Activated T-cell treated with anti-CD3 and anti-CD28 coated beads, Interleukin-2, amount 50 U/mL, for 24 hours (primary cell): ENCODE measurements at regions not wholly inside any gene's neighbourhood (a gene's known extent, or its start where the extent isn't known, plus 50 kb on each side); places are given as distances from the start of the nearest gene placed in this dataset.

Experiments
- DNase-seq: peaks from one replicate; pipeline ENCODE4 v3.0.0-alpha.2; 2020
- H3K27ac Mint-ChIP-seq: 2 replicates; pipeline ENCODE4 v1.8.0; 2020; ENCODE audit warnings: mild to moderate bottlenecking, mixed read lengths
- H3K27me3 Mint-ChIP-seq: 2 replicates; pipeline ENCODE4 v1.8.0; 2020; ENCODE audit warnings: mixed read lengths
- H3K36me3 Mint-ChIP-seq: 2 replicates; pipeline ENCODE4 v1.8.0; 2020; ENCODE audit warnings: low read depth, mixed read lengths
- H3K4me1 Mint-ChIP-seq: 2 replicates; pipeline ENCODE4 v1.8.0; 2020; ENCODE audit warnings: low read depth, mixed read lengths
- H3K4me3 Mint-ChIP-seq: 2 replicates; pipeline ENCODE4 v1.8.0; 2020; ENCODE audit warnings: mild to moderate bottlenecking, moderate library complexity, mixed read lengths
- H3K9me3 Mint-ChIP-seq: 2 replicates; pipeline ENCODE4 v1.8.0; 2020; ENCODE audit warnings: mixed read lengths

GRCh38 chr10:10432296-10433035, 585.2 kb upstream of the CELF2 start:
- Mint-ChIP-seq H3K9me3 (no peaks in the 10 kb centered on the region), H3K4me3 (no peak overlapping the region), H3K36me3 (no peaks in the 10 kb centered on the region), H3K4me1 (no peaks in the 10 kb centered on the region), H3K27me3 (peaks cover 34% of the 10 kb centered on the region), H3K27ac (no peak overlapping the region)
- no peak for DNase-seq

DNA sequence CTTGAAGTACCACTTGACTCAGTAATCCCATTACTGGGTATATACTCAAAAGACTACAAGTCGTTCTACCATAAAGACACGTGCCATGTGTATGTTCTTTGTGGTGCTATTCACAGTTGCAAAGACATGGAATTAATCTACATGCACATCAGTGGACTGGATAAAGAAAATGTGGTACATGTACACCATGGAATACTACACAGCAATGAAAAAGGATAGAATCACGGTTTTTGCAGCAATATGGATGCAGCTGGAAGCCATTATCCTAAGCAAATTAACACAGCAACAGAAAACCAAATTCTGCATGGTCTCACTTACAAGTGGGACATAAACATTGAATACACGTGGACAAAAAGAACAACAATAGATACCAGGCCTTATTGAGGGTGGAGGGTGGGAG, 583.4 kb upstream of the CELF2 start:
- Mint-ChIP-seq H3K4me3 (no peak overlapping the region), H3K4me1 (no peaks in the 10 kb centered on the region), H3K36me3 (no peaks in the 10 kb centered on the region), H3K9me3 (no peaks in the 10 kb centered on the region), H3K27ac (no peak overlapping the region), H3K27me3 (peaks cover 29% of the 10 kb centered on the region)
- no peak for DNase-seq

DNA sequence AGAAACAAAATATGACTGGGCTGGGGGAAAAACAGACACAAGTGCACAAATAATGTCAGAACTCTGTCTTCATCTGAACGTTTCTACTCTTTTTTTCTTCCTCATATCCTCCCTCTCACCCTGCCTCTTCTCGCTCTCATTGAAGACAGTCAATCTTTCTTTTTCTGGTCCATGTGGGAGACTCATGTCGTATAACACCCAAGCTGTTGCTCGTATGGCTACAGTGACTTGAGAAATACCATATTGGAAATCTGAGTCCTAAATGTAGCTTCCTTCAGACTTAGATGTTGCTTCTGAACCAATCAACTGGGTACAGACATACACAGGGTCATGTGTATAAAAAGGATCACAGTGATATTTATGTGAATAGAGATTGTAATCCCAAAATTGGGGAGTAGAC, 579.8 kb upstream of the CELF2 start:
- no peak overlapping the region for H3K4me3 Mint-ChIP-seq

GRCh38 chr10:10438335-10439100, 579.2 kb upstream of the CELF2 start:
- Mint-ChIP-seq H3K4me3 (no peak overlapping the region), H3K27me3 (peaks cover 17% of the 10 kb centered on the region), H3K9me3 (no peaks in the 10 kb centered on the region), H3K36me3 (no peaks in the 10 kb centered on the region), H3K27ac (no peak overlapping the region), H3K4me1 (no peaks in the 10 kb centered on the region)
- DNase-seq, result no peak

More for the DNA sequence above, 579.8 kb upstream of the CELF2 start:
- Mint-ChIP-seq H3K4me1 (no peaks in the 10 kb centered on the region), H3K9me3 (no peaks in the 10 kb centered on the region), H3K27me3 (peaks cover 16% of the 10 kb centered on the region), H3K27ac (no peak overlapping the region), H3K36me3 (no peaks in the 10 kb centered on the region)
- DNase-seq, result no peak

DNA sequence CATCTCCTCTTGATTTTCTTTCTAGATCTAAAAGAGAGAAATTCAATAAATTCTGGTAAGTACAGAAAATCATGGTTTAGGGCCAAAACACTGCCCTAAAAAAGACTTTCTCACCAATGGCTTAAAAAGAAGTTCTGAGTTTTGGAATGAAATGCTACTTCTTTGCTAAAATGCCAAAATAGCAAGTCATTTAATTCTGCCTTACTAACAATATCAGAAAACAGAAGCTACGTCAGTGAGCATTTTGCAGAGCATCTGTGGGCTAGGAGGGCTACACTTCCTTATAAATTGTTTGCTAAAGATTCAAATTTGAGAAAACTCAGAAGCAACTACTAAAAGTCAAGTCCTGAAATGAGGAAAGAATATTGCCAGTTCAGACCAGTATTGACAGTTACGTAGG, 560.8 kb upstream of the CELF2 start:
- Mint-ChIP-seq H3K27ac (no peak overlapping the region), H3K4me1 (no peaks in the 10 kb centered on the region), H3K27me3 (peaks cover 11% of the 10 kb centered on the region), H3K4me3 (no peak overlapping the region), H3K9me3 (peaks cover 2% of the 10 kb centered on the region), H3K36me3 (no peaks in the 10 kb centered on the region)
- DNase-seq, result no peak

DNA sequence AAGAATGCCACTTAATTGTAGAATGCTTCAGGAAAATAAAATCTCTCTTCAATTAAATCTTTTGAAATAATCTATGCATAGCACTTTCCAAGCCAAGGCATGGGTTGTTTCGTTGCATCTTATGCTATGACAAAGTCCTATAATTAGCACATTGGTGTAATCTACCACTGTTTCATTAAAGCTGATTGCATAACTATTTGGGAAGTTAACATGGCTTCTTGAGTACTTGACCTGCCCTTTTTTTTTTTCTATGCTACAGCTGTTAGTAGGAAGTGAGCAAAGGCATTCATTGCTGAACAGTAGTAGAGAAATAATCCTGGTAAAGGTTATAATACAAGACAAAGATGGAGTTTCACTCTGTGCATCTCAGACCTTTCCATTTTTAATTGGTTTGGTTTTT, 557.2 kb upstream of the CELF2 start:
- Mint-ChIP-seq H3K27ac (no peak overlapping the region), H3K4me3 (no peak overlapping the region), H3K4me1 (no peaks in the 10 kb centered on the region), H3K36me3 (no peaks in the 10 kb centered on the region), H3K9me3 (no peaks in the 10 kb centered on the region), H3K27me3 (peaks cover 14% of the 10 kb centered on the region)
- DNase-seq, result no peak

DNA sequence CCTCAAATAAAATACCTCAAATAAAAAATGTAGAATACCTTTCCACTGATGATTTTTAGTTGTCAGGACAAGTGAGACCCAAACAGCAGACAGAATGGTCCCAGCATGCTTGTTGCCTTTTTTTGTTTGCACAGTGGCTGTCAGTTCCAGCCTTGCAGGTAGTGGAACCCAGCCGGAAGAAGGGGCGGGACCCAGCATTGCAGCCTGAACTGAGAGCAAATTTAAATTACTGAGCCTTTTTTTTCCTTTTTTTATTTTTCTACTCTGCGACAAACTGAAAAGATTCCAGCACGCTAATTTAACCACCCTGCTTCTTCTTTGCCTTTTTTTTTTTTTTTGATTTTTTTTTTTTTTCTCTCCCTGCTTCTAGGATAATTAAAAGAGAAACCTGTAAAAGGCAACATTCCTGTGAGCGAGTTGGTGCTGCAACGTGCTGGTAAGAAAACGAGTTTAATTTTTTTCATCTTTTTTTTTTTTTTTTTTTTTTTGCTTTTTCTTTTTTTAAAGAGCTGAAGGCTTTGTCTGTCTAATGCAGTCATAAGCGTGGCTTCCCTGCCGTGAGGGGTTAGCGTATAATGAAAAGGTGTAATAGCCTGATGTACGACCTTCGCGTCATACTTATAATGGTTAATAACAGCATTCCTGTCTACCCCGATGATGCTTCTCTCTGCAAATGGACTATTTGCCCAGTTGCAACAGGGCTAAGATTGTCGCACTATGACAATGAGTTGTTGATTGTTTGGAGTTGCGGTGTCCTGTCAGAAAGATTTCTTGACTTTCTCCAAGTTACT, 555.3 kb upstream of the CELF2 start:
- no peak overlapping the region for H3K27ac Mint-ChIP-seq
- H3K4me3 Mint-ChIP-seq, result no peak overlapping the region

DNA sequence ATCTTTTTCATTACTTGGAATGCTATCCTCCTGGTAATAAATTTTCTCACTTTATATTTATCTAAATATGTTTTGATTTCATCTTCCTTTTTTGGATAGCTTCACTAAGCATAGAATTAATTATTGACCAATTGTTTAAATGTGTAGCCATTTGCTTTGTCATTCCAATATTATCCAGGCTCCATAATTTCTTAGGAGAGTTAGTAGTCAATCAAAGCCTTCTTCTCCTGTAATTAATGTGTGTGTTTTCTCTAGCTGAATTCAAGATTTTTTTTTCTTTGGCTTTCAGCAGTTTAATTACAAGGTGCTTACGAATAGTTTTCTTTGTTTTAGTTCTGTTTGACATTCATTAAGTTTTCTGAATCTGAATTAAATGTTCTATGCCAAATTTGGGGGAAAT, 545.9 kb upstream of the CELF2 start:
- no peak overlapping the region for H3K4me3 Mint-ChIP-seq
- peaks cover 9% of the 10 kb centered on the region for H3K9me3 Mint-ChIP-seq
- no peaks in the 10 kb centered on the region for H3K4me1 Mint-ChIP-seq
- no peak for DNase-seq
- no peak overlapping the region for H3K27ac Mint-ChIP-seq
- H3K36me3 Mint-ChIP-seq, result no peaks in the 10 kb centered on the region
- peaks cover 21% of the 10 kb centered on the region for H3K27me3 Mint-ChIP-seq

More for the DNA sequence above, 555.3 kb upstream of the CELF2 start:
- DNase-seq, result no peak
- Mint-ChIP-seq H3K36me3 (no peaks in the 10 kb centered on the region), H3K27me3 (peaks cover 14% of the 10 kb centered on the region), H3K4me1 (no peaks in the 10 kb centered on the region), H3K9me3 (no peaks in the 10 kb centered on the region)

- DNase-seq, result no peak
- H3K27ac Mint-ChIP-seq, result no peak overlapping the region
- no peak overlapping the region for H3K4me3 Mint-ChIP-seq
- no peaks in the 10 kb centered on the region for H3K36me3 Mint-ChIP-seq
- H3K4me1 Mint-ChIP-seq, result no peaks in the 10 kb centered on the region
- H3K9me3 Mint-ChIP-seq, result peaks cover 9% of the 10 kb centered on the region
- H3K27me3 Mint-ChIP-seq, result peaks cover 47% of the 10 kb centered on the region
Measured at GRCh38 chr10:10475812-10476211, 541.9 kb upstream of the CELF2 start.

DNA sequence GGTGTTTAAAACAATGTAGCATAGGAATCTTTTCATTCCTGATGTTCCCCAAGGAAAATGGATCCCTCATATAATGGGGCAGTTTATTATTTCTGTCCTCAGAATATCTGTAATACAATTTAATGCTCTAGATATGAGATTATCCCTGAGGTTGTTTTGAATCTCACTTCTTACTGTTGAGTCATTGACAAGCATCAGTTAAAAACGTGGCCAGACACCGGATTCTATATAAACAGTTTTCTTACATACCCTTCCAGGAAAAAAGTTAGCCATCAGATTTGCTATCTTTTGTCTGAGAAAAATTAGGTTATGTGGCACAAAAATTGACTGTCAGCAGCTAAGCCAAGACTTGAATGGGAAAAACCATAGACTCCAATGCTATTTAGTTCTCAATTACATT, 539.8 kb upstream of the CELF2 start:
- Mint-ChIP-seq H3K27me3 (peaks cover 56% of the 10 kb centered on the region), H3K36me3 (no peaks in the 10 kb centered on the region), H3K4me3 (no peak overlapping the region), H3K27ac (no peak overlapping the region), H3K4me1 (no peaks in the 10 kb centered on the region), H3K9me3 (peaks cover 2% of the 10 kb centered on the region)
- no peak for DNase-seq

DNA sequence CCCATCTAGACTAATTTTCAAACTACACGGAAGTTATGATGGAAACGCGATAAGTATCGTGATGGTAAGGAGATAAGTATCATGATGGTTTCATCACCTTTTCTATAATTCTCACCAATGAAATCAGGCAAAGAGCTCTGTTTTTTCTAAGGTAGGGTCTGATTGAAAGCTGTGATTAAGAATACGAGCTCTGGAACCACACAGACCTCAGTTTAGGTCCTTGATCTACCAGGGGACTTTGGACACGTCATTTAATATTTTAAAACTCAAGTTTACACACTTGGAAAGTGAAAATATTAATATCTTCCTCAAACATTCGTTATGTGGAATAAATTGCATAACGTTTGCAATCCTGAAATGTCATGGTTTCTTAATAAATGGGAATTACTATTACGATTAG, 538.2 kb upstream of the CELF2 start:
- Mint-ChIP-seq H3K36me3 (no peaks in the 10 kb centered on the region), H3K9me3 (no peaks in the 10 kb centered on the region)

DNA sequence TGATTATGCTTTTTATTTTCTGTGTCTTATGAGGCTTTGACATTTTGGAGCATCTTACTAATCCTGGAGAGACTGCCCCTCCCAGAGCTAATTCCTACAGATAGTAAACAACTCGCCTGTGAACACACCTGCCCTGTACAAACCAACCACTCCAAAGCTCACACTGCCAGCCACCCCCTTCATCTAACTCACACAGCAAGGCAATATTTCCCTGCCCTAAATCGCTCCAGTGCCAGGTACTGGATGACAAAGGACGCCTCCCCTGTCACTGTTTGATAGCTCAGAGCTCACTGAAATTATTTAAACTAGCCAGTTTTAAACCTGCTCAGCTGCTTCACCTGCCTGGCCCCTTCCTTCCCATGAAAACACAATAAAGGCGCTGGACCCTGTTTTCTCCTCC, 535.1 kb upstream of the CELF2 start:
- DNase-seq, result no peak
- Mint-ChIP-seq H3K4me3 (no peak overlapping the region), H3K27ac (no peak overlapping the region), H3K36me3 (no peaks in the 10 kb centered on the region), H3K9me3 (no peaks in the 10 kb centered on the region), H3K27me3 (peaks cover 56% of the 10 kb centered on the region), H3K4me1 (no peaks in the 10 kb centered on the region)

More for the DNA sequence above, 538.2 kb upstream of the CELF2 start:
- H3K4me3 Mint-ChIP-seq, result no peak overlapping the region
- DNase-seq, result no peak
- no peaks in the 10 kb centered on the region for H3K4me1 Mint-ChIP-seq
- H3K27ac Mint-ChIP-seq, result no peak overlapping the region
- H3K27me3 Mint-ChIP-seq, result peaks cover 51% of the 10 kb centered on the region

- no peaks in the 10 kb centered on the region for H3K9me3 Mint-ChIP-seq
- H3K4me3 Mint-ChIP-seq, result no peak overlapping the region
- H3K27ac Mint-ChIP-seq, result no peak overlapping the region
Measured at GRCh38 chr10:10489076-10489475, 528.6 kb upstream of the CELF2 start.

GRCh38 chr10:10489805-10490571, 527.7 kb upstream of the CELF2 start:
- H3K27ac Mint-ChIP-seq, result no peak overlapping the region
- peaks cover 52% of the 10 kb centered on the region for H3K27me3 Mint-ChIP-seq
- H3K4me3 Mint-ChIP-seq, result no peak overlapping the region
- no peaks in the 10 kb centered on the region for H3K36me3 Mint-ChIP-seq
- H3K4me1 Mint-ChIP-seq, result no peaks in the 10 kb centered on the region
- no peaks in the 10 kb centered on the region for H3K9me3 Mint-ChIP-seq
- no peak for DNase-seq

More at GRCh38 chr10:10489076-10489475, 528.6 kb upstream of the CELF2 start:
- peaks cover 55% of the 10 kb centered on the region for H3K27me3 Mint-ChIP-seq
- no peak for DNase-seq
- H3K36me3 Mint-ChIP-seq, result no peaks in the 10 kb centered on the region
- H3K4me1 Mint-ChIP-seq, result no peaks in the 10 kb centered on the region
